IMR-90 (cell line): ENCODE measurements at regions not wholly inside any gene's neighbourhood (a gene's known extent, or its start where the extent isn't known, plus 50 kb on each side); places are given as distances from the start of the nearest gene placed in this dataset.

Experiments used
- CEBPB ChIP-seq: IDR thresholded peaks from 2 replicates; pipeline ENCODE4 v1.6.1; 2012; ENCODE audit warnings: low read depth, low read length, improper control_type of control experiment
- CTCF ChIP-seq: conservative IDR thresholded peaks from 2 replicates; pipeline ENCODE4 v1.5.1; 2012; ENCODE audit warnings: mild to moderate bottlenecking, low read depth, low read length, improper control_type of control experiment
- POLR2A ChIP-seq: IDR thresholded peaks from 2 replicates; pipeline ENCODE4 v1.6.1; 2012; ENCODE audit warnings: mild to moderate bottlenecking, low read depth, low read length

GRCh38 chr2:129233751-129234406, 745.6 kb upstream of the RAB6C start:
- no peak for TF ChIP-seq CTCF
- TF ChIP-seq POLR2A = no peak
- no peak for TF ChIP-seq CEBPB
